Trophoblast cell (in vitro differentiated cells and primary cell): ENCODE measurements at regions not wholly inside any gene's neighbourhood (a gene's known extent, or its start where the extent isn't known, plus 50 kb on each side); places are given as distances from the start of the nearest gene placed in this dataset.

ENCODE experiments used
- DNase-seq, 2 donors: peaks; one replicate each; pipeline ENCODE4 v3.0.0-alpha.2; 2016
- H2AFZ ChIP-seq: 2 replicates; pipeline ENCODE4 v1.6.1; 2013; ENCODE audit warnings: low read length, moderate library complexity, mild to moderate bottlenecking; ENCODE audit not compliant: insufficient read depth, poor library complexity
- H2AK5ac ChIP-seq: 2 replicates; pipeline ENCODE4 v1.6.1; 2013; ENCODE audit warnings: mild to moderate bottlenecking, low read length
- H2BK120ac ChIP-seq: 2 replicates; pipeline ENCODE4 v1.6.1; 2013; ENCODE audit warnings: low read length, mild to moderate bottlenecking, moderate library complexity; ENCODE audit not compliant: insufficient read depth, poor library complexity
- H2BK12ac ChIP-seq: 2 replicates; pipeline ENCODE4 v1.6.1; 2013; ENCODE audit warnings: mild to moderate bottlenecking, low read length, moderate library complexity
- H2BK5ac ChIP-seq: 2 replicates; pipeline ENCODE4 v1.6.1; 2013; ENCODE audit warnings: low read length, low read depth, moderate library complexity, mild to moderate bottlenecking; ENCODE audit not compliant: poor library complexity
- H3K14ac ChIP-seq: 2 replicates; pipeline ENCODE4 v1.6.1; 2013; ENCODE audit warnings: mild to moderate bottlenecking, low read length
- H3K18ac ChIP-seq: 2 replicates; pipeline ENCODE4 v1.6.1; 2013; ENCODE audit warnings: mild to moderate bottlenecking, low read length
- H3K23ac ChIP-seq: 2 replicates; pipeline ENCODE4 v1.6.1; 2013; ENCODE audit warnings: low read length
- H3K27ac ChIP-seq: 2 replicates; pipeline ENCODE4 v1.5.1; 2013; ENCODE audit warnings: low read depth, mild to moderate bottlenecking, inconsistent platforms, low read length, moderate library complexity
- H3K27me3 ChIP-seq: 2 replicates; pipeline ENCODE4 v1.6.1; 2013; ENCODE audit warnings: inconsistent platforms, mild to moderate bottlenecking, low read length, moderate library complexity; ENCODE audit not compliant: insufficient read depth
- H3K36me3 ChIP-seq, 2 experiments: 1 replicate in 1 of 2; 2 replicates in 1 of 2; pipeline ENCODE4 v1.6.1; 2013; ENCODE audit warnings: low read length in 2 of 2, mild to moderate bottlenecking in 2 of 2, moderate library complexity in 1 of 2; ENCODE audit not compliant: insufficient read depth in 2 of 2, control insufficient read depth in 1 of 2
- H3K4ac ChIP-seq: 2 replicates; pipeline ENCODE4 v1.6.1; 2013; ENCODE audit warnings: low read depth, mild to moderate bottlenecking, low read length, moderate library complexity
- H3K4me1 ChIP-seq, 2 experiments: 1 replicate in 1 of 2; 2 replicates in 1 of 2; pipeline ENCODE4 v1.6.1; 2013; ENCODE audit warnings: low read length in 2 of 2, mild to moderate bottlenecking in 2 of 2, moderate library complexity in 1 of 2; ENCODE audit not compliant: insufficient read depth in 2 of 2, control insufficient read depth in 1 of 2
- H3K4me2 ChIP-seq: 2 replicates; pipeline ENCODE4 v1.6.1; 2013; ENCODE audit warnings: inconsistent platforms, mild to moderate bottlenecking, low read length, moderate library complexity
- H3K4me3 ChIP-seq: 2 replicates; pipeline ENCODE4 v1.5.1; 2013; ENCODE audit warnings: mild to moderate bottlenecking, low read depth, low read length, inconsistent platforms
- H3K79me1 ChIP-seq: one replicate; pipeline ENCODE4 v1.6.1; 2013; ENCODE audit warnings: low read length
- H3K79me2 ChIP-seq: 2 replicates; pipeline ENCODE4 v1.6.1; 2013; ENCODE audit warnings: low read length, mild to moderate bottlenecking; ENCODE audit not compliant: control insufficient read depth, insufficient read depth, poor library complexity
- H3K9ac ChIP-seq: 2 replicates; pipeline ENCODE4 v1.6.1; 2013; ENCODE audit warnings: mild to moderate bottlenecking, low read length
- H3K9me3 ChIP-seq: 2 replicates; pipeline ENCODE4 v1.6.1; 2013; ENCODE audit warnings: low read depth, mild to moderate bottlenecking, control low read depth, inconsistent platforms, low read length; ENCODE audit not compliant: insufficient read depth
- H4K12ac ChIP-seq: 2 replicates; pipeline ENCODE4 v1.6.1; 2013; ENCODE audit warnings: low read depth, mild to moderate bottlenecking, low read length, moderate library complexity
- H4K8ac ChIP-seq: 2 replicates; pipeline ENCODE4 v1.6.1; 2013; ENCODE audit warnings: low read depth, mild to moderate bottlenecking, low read length, moderate library complexity
- H4K91ac ChIP-seq: one replicate; pipeline ENCODE4 v1.6.1; 2013; ENCODE audit warnings: low read depth, mild to moderate bottlenecking, low read length, moderate library complexity
- WGBS: extraction: QIAGEN DNeasy Blood & Tissue Kit; methylation state at CpG from one replicate; pipeline ENCODE4 v1.1.7; 2013; ENCODE audit warnings: missing lambda C conversion rate; ENCODE audit not compliant: insufficient read length, insufficient coverage; ENCODE audit errors: extremely low coverage; 5-methylcytosine and 5-hydroxymethylcytosine counted together

- Histone ChIP-seq H2AK5ac (no peak overlapping the region), H3K79me2 (no peaks in the 10 kb centered on the region), H3K9me3 (no peaks in the 10 kb centered on the region), H3K18ac (no peak overlapping the region), H4K12ac (no peak overlapping the region), H3K27me3 (no peaks in the 10 kb centered on the region), H3K79me1 (no peaks in the 10 kb centered on the region), H3K4me3 (no peak overlapping the region), H3K9ac (no peak overlapping the region), H3K4me2 (no peak overlapping the region), H2BK120ac (no peak overlapping the region), H3K14ac (no peak overlapping the region), H4K8ac (no peak overlapping the region), H3K23ac (no peak overlapping the region), H2AFZ (no peak overlapping the region), H2BK12ac (no peak overlapping the region), H2BK5ac (no peak overlapping the region), H3K4me1 (no peaks in the 10 kb centered on the region), H3K27ac (no peak overlapping the region), H3K4ac (no peak overlapping the region), H4K91ac (no peak overlapping the region), H3K36me3 (no peaks in the 10 kb centered on the region)
- no CpG with 5 or more reads among the region's 2 CpGs for WGBS
- no peak for DNase-seq
Measured at GRCh38 chr9:78856144-78856543, 559.2 kb downstream of the PSAT1 start.

DNA sequence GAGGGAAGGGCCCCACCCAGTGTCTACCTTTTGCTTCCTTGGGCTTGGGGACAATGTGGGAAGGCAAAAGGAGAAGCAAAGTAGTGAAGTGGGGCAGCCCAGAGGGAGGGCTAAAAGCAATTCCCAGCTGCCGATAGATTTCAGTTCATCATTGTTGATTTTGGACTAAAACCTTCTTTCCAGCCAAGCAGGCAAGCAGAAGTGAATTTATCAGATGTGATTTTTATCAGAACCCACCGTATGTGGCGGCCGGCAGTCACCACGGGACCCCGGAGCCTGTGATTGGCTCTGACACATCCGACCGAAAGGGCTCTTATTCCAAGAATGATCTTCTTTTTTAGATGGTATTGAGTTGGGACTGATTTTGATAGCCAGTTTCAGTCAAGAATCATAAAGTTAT lies 559.9 kb downstream of the PSAT1 start:
- no CpG with 5 or more reads among the region's 8 CpGs for WGBS
- no peak overlapping the region for H2AK5ac ChIP-seq
- H3K79me2 ChIP-seq = no peaks in the 10 kb centered on the region
- no peak overlapping the region for H3K18ac ChIP-seq
- H3K4me1 ChIP-seq = no peaks in the 10 kb centered on the region
- H2BK120ac ChIP-seq = no peak overlapping the region
- H3K27me3 ChIP-seq = no peaks in the 10 kb centered on the region
- no peak overlapping the region for H3K9ac ChIP-seq
- H2BK5ac ChIP-seq = no peak overlapping the region
- H4K8ac ChIP-seq = no peak overlapping the region
- H3K79me1 ChIP-seq = no peaks in the 10 kb centered on the region
- H2BK12ac ChIP-seq = no peak overlapping the region
- H3K9me3 ChIP-seq = no peaks in the 10 kb centered on the region
- no peak overlapping the region for H3K4me2 ChIP-seq
- H3K4me3 ChIP-seq = no peak overlapping the region
- H3K27ac ChIP-seq = no peak overlapping the region
- H4K91ac ChIP-seq = no peak overlapping the region
- no peaks in the 10 kb centered on the region for H3K36me3 ChIP-seq
- DNase-seq = no peak
- no peak overlapping the region for H4K12ac ChIP-seq
- H2AFZ ChIP-seq = no peak overlapping the region
- no peak overlapping the region for H3K4ac ChIP-seq
- no peak overlapping the region for H3K14ac ChIP-seq
- H3K23ac ChIP-seq = no peak overlapping the region

GRCh38 chr9:78857373-78858225 lies 560.7 kb downstream of the PSAT1 start:
- H3K14ac ChIP-seq = no peak overlapping the region
- WGBS = no CpG with 5 or more reads among the region's 23 CpGs

GRCh38 chr9:78858266-78858665 lies 561.3 kb downstream of the PSAT1 start:
- DNase-seq = no peak
- Histone ChIP-seq H2AFZ (no peak overlapping the region), H2BK12ac (no peak overlapping the region), H3K14ac (no peak overlapping the region), H2AK5ac (no peak overlapping the region), H2BK120ac (no peak overlapping the region), H2BK5ac (no peak overlapping the region), H4K12ac (no peak overlapping the region), H3K79me2 (no peaks in the 10 kb centered on the region), H3K79me1 (no peaks in the 10 kb centered on the region), H3K4me2 (no peak overlapping the region), H4K8ac (no peak overlapping the region), H3K9me3 (no peaks in the 10 kb centered on the region), H3K27ac (no peak overlapping the region), H3K9ac (no peak overlapping the region), H3K4me1 (no peaks in the 10 kb centered on the region), H3K18ac (no peak overlapping the region), H4K91ac (no peak overlapping the region), H3K27me3 (no peaks in the 10 kb centered on the region), H3K4me3 (no peak overlapping the region), H3K23ac (no peak overlapping the region), H3K36me3 (no peaks in the 10 kb centered on the region), H3K4ac (no peak overlapping the region)
- WGBS = no CpG with 5 or more reads among the region's 1 CpG

More at GRCh38 chr9:78857373-78858225, 560.7 kb downstream of the PSAT1 start:
- Histone ChIP-seq H3K4me3 (no peak overlapping the region), H4K91ac (no peak overlapping the region), H3K79me2 (no peaks in the 10 kb centered on the region), H2BK120ac (no peak overlapping the region), H3K23ac (no peak overlapping the region), H3K9me3 (no peaks in the 10 kb centered on the region), H2AK5ac (no peak overlapping the region), H3K4ac (no peak overlapping the region), H2AFZ (no peak overlapping the region), H3K9ac (no peak overlapping the region), H2BK5ac (no peak overlapping the region), H3K79me1 (no peaks in the 10 kb centered on the region), H3K4me1 (no peaks in the 10 kb centered on the region), H3K18ac (no peak overlapping the region), H3K36me3 (no peaks in the 10 kb centered on the region), H4K8ac (no peak overlapping the region), H3K27ac (no peak overlapping the region), H3K27me3 (no peaks in the 10 kb centered on the region), H2BK12ac (no peak overlapping the region), H3K4me2 (no peak overlapping the region), H4K12ac (no peak overlapping the region)
- no peak for DNase-seq
